NCI-H748 (cell line): ENCODE measurements at regions not wholly inside any gene's neighbourhood (a gene's known extent, or its start where the extent isn't known, plus 50 kb on each side); places are given as distances from the start of the nearest gene placed in this dataset.

Source experiments
- DNase-seq: peaks from one replicate; lab custom pipeline; 2025; ENCODE audit not compliant: unreplicated experiment; lab: John Stamatoyannopoulos, UW

DNA sequence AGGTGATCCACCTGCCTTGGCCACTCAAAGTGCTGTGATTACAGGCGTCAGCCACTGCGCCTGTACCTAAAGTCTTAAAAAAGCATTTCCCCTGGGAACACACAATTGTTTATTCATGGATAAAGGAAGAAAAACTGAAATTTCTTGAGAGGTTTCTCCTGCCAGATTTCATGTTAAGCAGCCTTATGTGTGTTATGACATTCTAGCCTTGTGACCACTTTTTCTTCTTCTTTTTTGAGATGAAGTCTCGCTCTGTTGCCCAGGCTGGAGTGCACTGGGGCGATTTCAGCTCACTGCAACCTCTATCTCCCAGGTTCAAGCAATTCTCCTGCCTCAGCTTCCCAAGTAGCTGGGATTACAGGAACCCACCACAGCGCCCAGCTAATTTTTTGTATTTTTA, 57.8 kb upstream of the PLAC8 start:
- DNase-seq: no peak

DNA sequence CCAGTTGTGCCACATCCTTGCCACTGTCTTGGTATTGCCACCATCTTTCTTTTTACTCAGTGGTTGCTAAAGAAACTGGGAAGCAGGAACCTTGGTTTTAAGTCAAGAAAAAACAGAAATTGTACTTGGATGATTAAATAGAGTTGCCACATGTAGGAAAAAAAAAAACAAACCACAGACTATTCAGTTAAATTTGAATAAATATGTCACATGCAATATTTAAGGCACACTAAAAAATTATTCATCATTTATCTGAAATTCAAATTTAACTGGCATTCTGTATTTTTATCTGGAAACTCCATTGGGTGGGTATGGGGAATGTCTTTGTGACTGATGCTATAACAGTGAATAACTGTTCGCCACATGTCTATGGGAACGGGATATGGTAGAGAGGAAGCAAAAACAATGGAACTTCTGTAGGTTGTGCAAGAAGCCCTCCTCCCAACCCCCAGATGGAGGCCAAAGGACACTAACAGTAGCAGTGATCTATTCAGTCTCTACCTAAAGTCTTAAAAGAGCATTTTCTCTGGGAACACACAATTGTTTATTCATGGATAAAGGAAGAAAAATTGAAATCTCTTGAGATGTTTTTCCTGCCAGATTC, 57.0 kb upstream of the PLAC8 start:
- no peak for DNase-seq

DNA sequence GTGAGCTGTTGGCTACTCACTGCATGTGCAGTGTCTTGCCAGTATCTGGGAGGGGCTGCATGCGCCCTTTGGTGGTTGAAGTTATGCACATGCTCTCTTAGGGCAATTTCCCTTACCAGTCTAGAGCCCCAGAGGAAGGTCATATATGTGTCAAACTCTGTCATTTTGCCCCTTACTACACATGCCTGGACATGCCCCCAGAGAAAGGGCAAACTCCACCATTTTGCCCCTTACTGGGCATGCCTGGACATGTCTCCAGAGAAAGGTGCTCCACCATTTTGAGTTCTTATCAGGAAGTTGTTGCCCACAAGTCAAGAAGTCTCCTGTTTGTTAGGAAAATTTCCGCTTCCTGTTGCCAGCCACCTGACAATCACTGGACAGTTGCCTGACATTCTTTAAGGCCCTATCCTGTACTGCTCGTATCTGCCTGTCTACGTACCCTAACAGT, 56.4 kb upstream of the PLAC8 start:
- DNase-seq: peak; percentile 7
